Brain microvascular endothelial cell (primary cell): ENCODE measurements at regions not wholly inside any gene's neighbourhood (a gene's known extent, or its start where the extent isn't known, plus 50 kb on each side); places are given as distances from the start of the nearest gene placed in this dataset.
A peak's percentile ranks its signal among the peaks of the same experiment; 100 is the strongest.

ENCODE experiments used
- DNase-seq: peaks from one replicate; pipeline ENCODE4 v3.0.0-alpha.2; 2020
- H3K27ac ChIP-seq: fragments of 250-450 bp; sonication (Bioruptor Pico); 2 replicates; pipeline ENCODE4 v1.5.1; 2020; ENCODE audit warnings: mild to moderate bottlenecking, moderate library complexity
- H3K27me3 ChIP-seq: fragments of 250-450 bp; sonication (Bioruptor Pico); replicated peaks from 2 replicates; pipeline ENCODE4 v1.5.1; 2020; ENCODE audit warnings: mild to moderate bottlenecking
- H3K36me3 ChIP-seq: fragments of 250-450 bp; sonication (Bioruptor Pico); replicated peaks from 2 replicates; pipeline ENCODE4 v1.5.1; 2020; ENCODE audit warnings: mild to moderate bottlenecking
- H3K4me3 ChIP-seq: 2 replicates; pipeline ENCODE4 v1.5.1; 2011; ENCODE audit warnings: low read depth, mild to moderate bottlenecking, control low read depth, low read length, moderate library complexity
- in situ Hi-C: cut with HindIII; loops from 2 replicates; pipeline ENCODE4 v1.10.0; 2017; ENCODE audit warnings: low sequenced_read_pairs, low pct_ligation_motif_present
- TF ChIP-seq, protein P1 (sequence below): IDR thresholded peaks from 2 replicates; pipeline ENCODE4 v1.5.1; 2011; ENCODE audit warnings: low read depth, mild to moderate bottlenecking, moderate library complexity, low read length, control low read depth, inconsistent platforms; ENCODE audit errors: missing control alignments

GRCh38 chr7:41142904-41143473 is 559.9 kb downstream of the INHBA start:
- H3K4me3 ChIP-seq = no peak overlapping the region
- TF ChIP-seq, protein P1, sequence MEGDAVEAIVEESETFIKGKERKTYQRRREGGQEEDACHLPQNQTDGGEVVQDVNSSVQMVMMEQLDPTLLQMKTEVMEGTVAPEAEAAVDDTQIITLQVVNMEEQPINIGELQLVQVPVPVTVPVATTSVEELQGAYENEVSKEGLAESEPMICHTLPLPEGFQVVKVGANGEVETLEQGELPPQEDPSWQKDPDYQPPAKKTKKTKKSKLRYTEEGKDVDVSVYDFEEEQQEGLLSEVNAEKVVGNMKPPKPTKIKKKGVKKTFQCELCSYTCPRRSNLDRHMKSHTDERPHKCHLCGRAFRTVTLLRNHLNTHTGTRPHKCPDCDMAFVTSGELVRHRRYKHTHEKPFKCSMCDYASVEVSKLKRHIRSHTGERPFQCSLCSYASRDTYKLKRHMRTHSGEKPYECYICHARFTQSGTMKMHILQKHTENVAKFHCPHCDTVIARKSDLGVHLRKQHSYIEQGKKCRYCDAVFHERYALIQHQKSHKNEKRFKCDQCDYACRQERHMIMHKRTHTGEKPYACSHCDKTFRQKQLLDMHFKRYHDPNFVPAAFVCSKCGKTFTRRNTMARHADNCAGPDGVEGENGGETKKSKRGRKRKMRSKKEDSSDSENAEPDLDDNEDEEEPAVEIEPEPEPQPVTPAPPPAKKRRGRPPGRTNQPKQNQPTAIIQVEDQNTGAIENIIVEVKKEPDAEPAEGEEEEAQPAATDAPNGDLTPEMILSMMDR = no peak
- H3K27ac ChIP-seq = no peak overlapping the region
- H3K36me3 ChIP-seq = no peaks in the 10 kb centered on the region
- DNase-seq = no peak
- H3K27me3 ChIP-seq = no peaks in the 10 kb centered on the region
- in situ Hi-C loops = no loop called here

DNA sequence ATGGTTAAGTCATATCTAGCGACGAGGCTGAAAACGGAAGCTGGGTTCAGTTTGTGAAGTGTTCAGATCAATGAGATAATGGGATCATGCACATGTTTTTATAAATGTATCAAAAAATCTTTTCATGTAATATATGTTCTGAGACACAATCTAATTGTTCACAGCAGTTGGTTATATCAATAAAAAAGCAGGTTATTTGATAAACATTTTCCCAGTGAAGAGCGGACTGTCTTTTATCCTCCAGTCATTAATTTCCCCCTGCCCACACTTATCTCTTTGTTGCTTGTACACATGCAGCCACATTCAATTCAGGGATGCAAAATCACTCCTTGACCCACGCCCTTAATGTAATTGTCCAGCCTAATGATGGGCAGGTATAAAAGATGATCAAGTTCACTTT is 563.1 kb downstream of the INHBA start:
- no peak for DNase-seq
- Histone ChIP-seq H3K27ac (no peak overlapping the region), H3K4me3 (no peak overlapping the region), H3K36me3 (no peaks in the 10 kb centered on the region), H3K27me3 (no peaks in the 10 kb centered on the region)
- TF ChIP-seq, protein P1 = no peak
- in situ Hi-C loops = no loop called here

DNA sequence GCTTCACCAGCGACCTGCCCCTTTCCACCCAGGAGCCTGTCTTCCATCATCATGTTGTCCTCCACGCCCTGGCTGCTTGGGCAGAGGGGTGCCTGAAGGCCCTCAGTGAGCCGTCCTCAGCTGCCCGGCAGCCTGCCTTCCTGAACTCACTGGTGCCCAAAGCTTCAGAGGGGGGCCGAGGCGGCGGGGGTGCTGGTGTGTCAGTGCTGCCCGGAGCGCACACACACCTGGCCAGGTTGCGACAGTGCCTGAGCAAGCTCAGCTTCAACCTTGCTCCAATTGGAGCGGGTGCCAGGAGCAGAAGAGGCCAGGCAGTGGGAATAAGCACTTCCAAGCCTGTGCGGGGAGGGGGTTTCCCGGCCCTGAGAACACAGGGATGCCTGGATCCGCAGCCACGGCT is 566.3 kb downstream of the INHBA start:
- TF ChIP-seq, protein P1 = no peak
- no peak for DNase-seq
- H3K27me3 ChIP-seq = no peaks in the 10 kb centered on the region
- H3K27ac ChIP-seq = no peak overlapping the region
- no peak overlapping the region for H3K4me3 ChIP-seq
- H3K36me3 ChIP-seq = no peaks in the 10 kb centered on the region
- in situ Hi-C loops = no loop called here

- in situ Hi-C loops = no loop called here
- DNase-seq = no peak
- no peak overlapping the region for H3K27ac ChIP-seq
- no peaks in the 10 kb centered on the region for H3K36me3 ChIP-seq
- no peaks in the 10 kb centered on the region for H3K27me3 ChIP-seq
- TF ChIP-seq, protein P1 = no peak
- no peak overlapping the region for H3K4me3 ChIP-seq
Measured at GRCh38 chr7:41135511-41135910, 567.4 kb downstream of the INHBA start.

GRCh38 chr7:41134300-41135255 is 568.3 kb downstream of the INHBA start:
- in situ Hi-C loops = no loop called here
- peak; percentile 5 for DNase-seq
- H3K27me3 ChIP-seq = no peaks in the 10 kb centered on the region

More at GRCh38 chr7:41134300-41135255, 568.3 kb downstream of the INHBA start:
- no peak overlapping the region for H3K4me3 ChIP-seq
- H3K36me3 ChIP-seq = no peaks in the 10 kb centered on the region
- no peak overlapping the region for H3K27ac ChIP-seq
- TF ChIP-seq, protein P1 = no peak
